Chondrocyte (in vitro differentiated cells): ENCODE measurements at regions not wholly inside any gene's neighbourhood (a gene's known extent, or its start where the extent isn't known, plus 50 kb on each side); places are given as distances from the start of the nearest gene placed in this dataset.

Experiments
- DNase-seq: peaks from one replicate; pipeline ENCODE4 v3.0.0; 2021; ENCODE audit warnings: mixed read lengths, low spot score
- H3K27ac Mint-ChIP-seq: one replicate; pipeline ENCODE4 v1.8.0; 2021; ENCODE audit warnings: mild to moderate bottlenecking, moderate library complexity, mixed read lengths; ENCODE audit not compliant: unreplicated experiment
- H3K27me3 Mint-ChIP-seq: 2 replicates; pipeline ENCODE4 v1.8.0; 2021; ENCODE audit warnings: low read depth, mixed read lengths
- H3K36me3 Mint-ChIP-seq: 2 replicates; pipeline ENCODE4 v1.8.0; 2021; ENCODE audit warnings: low read depth, mixed read lengths
- H3K4me1 Mint-ChIP-seq: 2 replicates; pipeline ENCODE4 v1.8.0; 2021; ENCODE audit warnings: low read depth, mild to moderate bottlenecking, mixed read lengths
- H3K4me3 Mint-ChIP-seq: one replicate; pipeline ENCODE4 v1.8.0; 2021; ENCODE audit warnings: mild to moderate bottlenecking, moderate library complexity, mixed read lengths; ENCODE audit not compliant: unreplicated experiment
- H3K9me3 Mint-ChIP-seq: 2 replicates; pipeline ENCODE4 v1.8.0; 2021; ENCODE audit warnings: low read depth, mixed read lengths
- TF ChIP-seq, protein P1 (sequence below): fragments of 200-600 bp; sonication (generic); IDR thresholded peaks from 2 replicates; pipeline ENCODE4 v1.5.0; 2021; ENCODE audit warnings: antibody characterized with exemption, mild to moderate bottlenecking, moderate library complexity

DNA sequence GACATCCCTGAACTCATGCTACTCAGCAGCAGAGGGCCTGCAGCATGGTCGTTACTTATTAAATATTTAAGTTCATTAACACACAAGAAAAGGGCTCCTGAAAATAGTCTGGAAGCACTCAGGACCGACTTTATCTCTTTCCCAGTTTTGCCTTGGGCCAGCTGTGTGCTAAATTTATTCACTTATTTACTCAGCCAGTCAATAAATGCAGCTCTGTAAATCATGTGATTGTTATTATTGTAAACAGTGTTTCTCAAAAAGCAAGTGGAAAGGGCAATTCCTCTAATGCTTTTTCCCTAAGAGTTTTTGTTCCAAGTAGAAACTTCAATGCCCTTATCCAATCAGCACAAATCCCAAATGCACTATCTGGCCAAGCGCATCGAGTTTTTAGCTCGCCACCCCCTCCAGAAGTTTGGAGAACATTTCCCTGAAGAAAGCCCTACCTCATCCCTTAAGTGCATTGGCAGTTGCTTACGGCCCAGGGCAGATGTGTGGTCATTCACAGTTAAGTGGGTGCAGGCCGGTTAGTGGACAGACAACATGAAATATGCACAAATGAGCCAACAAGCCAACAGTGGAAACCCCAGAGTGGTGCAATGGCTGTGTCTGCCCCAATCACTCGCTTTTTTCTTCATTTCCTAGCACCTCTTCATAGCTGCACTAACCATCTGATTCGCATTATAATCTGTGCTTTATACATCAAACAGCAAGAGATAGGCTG lies 125.8 kb downstream of the SMIM20 start:
- TF ChIP-seq, protein P1, sequence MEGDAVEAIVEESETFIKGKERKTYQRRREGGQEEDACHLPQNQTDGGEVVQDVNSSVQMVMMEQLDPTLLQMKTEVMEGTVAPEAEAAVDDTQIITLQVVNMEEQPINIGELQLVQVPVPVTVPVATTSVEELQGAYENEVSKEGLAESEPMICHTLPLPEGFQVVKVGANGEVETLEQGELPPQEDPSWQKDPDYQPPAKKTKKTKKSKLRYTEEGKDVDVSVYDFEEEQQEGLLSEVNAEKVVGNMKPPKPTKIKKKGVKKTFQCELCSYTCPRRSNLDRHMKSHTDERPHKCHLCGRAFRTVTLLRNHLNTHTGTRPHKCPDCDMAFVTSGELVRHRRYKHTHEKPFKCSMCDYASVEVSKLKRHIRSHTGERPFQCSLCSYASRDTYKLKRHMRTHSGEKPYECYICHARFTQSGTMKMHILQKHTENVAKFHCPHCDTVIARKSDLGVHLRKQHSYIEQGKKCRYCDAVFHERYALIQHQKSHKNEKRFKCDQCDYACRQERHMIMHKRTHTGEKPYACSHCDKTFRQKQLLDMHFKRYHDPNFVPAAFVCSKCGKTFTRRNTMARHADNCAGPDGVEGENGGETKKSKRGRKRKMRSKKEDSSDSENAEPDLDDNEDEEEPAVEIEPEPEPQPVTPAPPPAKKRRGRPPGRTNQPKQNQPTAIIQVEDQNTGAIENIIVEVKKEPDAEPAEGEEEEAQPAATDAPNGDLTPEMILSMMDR: no peak
- Mint-ChIP-seq H3K36me3 (peaks cover 2% of the 10 kb centered on the region), H3K27me3 (no peaks in the 10 kb centered on the region), H3K4me3 (no peak overlapping the region), H3K9me3 (no peaks in the 10 kb centered on the region), H3K4me1 (peaks cover 5% of the 10 kb centered on the region), H3K27ac (no peak overlapping the region)
- no peak for DNase-seq

DNA sequence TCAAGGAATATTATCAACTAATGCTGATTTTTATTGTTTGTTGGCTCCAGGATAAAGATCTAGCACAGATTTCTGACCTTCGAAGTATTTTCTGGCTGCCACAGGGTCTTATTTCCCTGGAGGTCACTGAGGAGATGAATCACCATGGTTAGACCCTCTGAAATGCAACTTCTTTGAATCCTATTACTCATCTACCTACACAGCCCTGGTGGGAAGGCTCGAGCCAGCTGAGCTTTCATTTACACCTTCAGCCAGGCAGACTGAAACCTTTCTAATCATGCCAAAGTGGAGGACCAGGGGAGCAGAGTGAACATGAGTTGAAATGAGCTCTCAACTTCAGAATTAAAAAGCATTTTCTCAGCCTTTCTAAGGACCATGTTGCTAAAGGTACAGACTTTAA lies 130.5 kb downstream of the SMIM20 start:
- H3K27ac Mint-ChIP-seq: no peak overlapping the region
- peaks cover 13% of the 10 kb centered on the region for H3K4me1 Mint-ChIP-seq
- no peaks in the 10 kb centered on the region for H3K27me3 Mint-ChIP-seq
- DNase-seq: no peak
- H3K9me3 Mint-ChIP-seq: peaks cover 7% of the 10 kb centered on the region
- no peak overlapping the region for H3K4me3 Mint-ChIP-seq
- H3K36me3 Mint-ChIP-seq: no peaks in the 10 kb centered on the region
- TF ChIP-seq, protein P1: no peak

DNA sequence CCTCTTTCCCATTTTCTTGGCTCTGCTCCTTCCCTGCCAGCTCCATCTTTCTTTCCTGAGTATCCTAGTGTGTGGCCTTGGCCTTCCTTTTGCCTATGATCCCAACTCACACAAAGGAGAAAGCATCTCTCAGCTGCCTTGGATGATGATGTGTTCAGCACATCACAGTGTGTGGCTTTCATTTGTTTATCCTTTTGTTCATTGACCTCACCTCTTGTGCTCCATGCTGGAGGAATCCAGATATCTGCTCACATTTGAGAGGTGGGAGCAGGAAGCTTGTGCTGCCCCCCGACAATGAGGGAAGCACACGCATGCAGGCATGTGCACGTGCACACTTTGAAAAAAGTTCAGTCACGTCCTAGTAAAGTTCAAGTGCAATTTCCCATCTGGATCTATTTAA lies 131.0 kb downstream of the SMIM20 start:
- no peak overlapping the region for H3K4me3 Mint-ChIP-seq
- no peak overlapping the region for H3K27ac Mint-ChIP-seq
- DNase-seq: no peak
- no peaks in the 10 kb centered on the region for H3K27me3 Mint-ChIP-seq
- H3K9me3 Mint-ChIP-seq: peaks cover 7% of the 10 kb centered on the region
- peaks cover 13% of the 10 kb centered on the region for H3K4me1 Mint-ChIP-seq
- no peaks in the 10 kb centered on the region for H3K36me3 Mint-ChIP-seq
- TF ChIP-seq, protein P1: no peak

DNA sequence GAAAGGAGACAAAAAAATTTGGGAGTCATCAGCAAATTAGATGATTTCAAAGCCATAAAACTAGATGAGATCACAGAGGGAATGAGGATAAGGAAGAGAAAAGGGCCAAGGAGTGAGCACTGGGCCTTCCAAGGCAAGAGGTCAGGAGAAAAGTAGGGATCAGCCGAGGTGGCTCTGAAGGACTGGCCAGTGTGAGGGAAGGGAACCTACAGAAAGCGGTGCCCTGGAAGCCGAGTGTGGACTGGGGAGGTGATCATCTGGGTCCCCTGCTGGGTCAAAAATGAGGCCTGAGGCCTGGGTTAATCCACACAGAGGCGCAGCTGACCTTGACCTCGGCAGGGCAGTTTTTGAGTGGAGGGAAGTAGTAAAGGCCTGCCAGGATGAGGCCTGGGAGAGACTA lies 133.8 kb downstream of the SMIM20 start:
- no peak for DNase-seq
- Mint-ChIP-seq H3K27me3 (no peaks in the 10 kb centered on the region), H3K36me3 (no peaks in the 10 kb centered on the region), H3K4me3 (no peak overlapping the region), H3K9me3 (peaks cover 7% of the 10 kb centered on the region), H3K4me1 (peaks cover 13% of the 10 kb centered on the region), H3K27ac (peak overlapping the region; percentile 6)
- TF ChIP-seq, protein P1: no peak

DNA sequence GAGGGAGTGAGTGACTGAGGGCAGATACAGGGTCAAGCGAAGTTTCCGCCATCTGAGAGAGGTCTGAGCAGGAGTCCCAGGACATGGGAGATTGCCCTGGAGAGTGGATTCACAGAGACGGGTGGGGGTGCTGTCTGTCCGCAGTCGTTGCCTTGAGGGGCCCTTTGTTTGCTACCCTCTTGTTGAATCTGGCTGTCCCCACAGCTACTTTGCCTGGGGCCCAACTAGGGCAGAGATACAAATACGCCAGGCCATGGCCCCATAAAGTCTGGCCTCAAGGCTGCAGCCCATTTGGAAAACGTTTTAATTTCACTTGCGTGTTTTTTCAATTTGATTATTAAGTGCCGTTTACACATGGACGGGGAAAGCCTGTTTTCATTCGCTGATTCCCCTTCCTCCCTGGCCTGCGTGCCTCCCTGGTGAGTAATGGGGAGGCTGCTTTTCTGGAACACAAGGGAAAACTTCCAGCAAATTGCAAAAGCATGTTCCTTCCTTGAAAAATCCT lies 134.4 kb downstream of the SMIM20 start:
- Mint-ChIP-seq H3K4me1 (peaks cover 13% of the 10 kb centered on the region), H3K9me3 (peaks cover 7% of the 10 kb centered on the region), H3K27ac (peak overlapping the region; percentile 94), H3K36me3 (no peaks in the 10 kb centered on the region), H3K27me3 (no peaks in the 10 kb centered on the region), H3K4me3 (peak overlapping the region; percentile 1)
- TF ChIP-seq, protein P1: no peak
- DNase-seq: no peak
